HUES64 (cell line): ENCODE measurements at regions not wholly inside any gene's neighbourhood (a gene's known extent, or its start where the extent isn't known, plus 50 kb on each side); places are given as distances from the start of the nearest gene placed in this dataset.

Experiments
- H3K27ac ChIP-seq: 2 replicates; pipeline ENCODE4 v1.7.0; 2013; ENCODE audit warnings: low read depth, low read length, inconsistent platforms
- H3K27me3 ChIP-seq: 2 replicates; pipeline ENCODE4 v1.6.1; 2013; ENCODE audit warnings: mild to moderate bottlenecking, low read length; ENCODE audit not compliant: insufficient read depth
- H3K36me3 ChIP-seq: 2 replicates; pipeline ENCODE4 v1.6.1; 2013; ENCODE audit warnings: mild to moderate bottlenecking, low read length; ENCODE audit not compliant: insufficient read depth
- H3K4me1 ChIP-seq: 2 replicates; pipeline ENCODE4 v1.6.1; 2013; ENCODE audit warnings: mild to moderate bottlenecking, low read length, moderate library complexity; ENCODE audit not compliant: insufficient read depth
- H3K4me3 ChIP-seq: 2 replicates; pipeline ENCODE4 v1.5.1; 2013; ENCODE audit warnings: mild to moderate bottlenecking, low read length, moderate library complexity
- H3K9ac ChIP-seq: 2 replicates; pipeline ENCODE4 v1.6.1; 2013; ENCODE audit warnings: mild to moderate bottlenecking, low read depth, low read length
- H3K9me3 ChIP-seq: 2 replicates; pipeline ENCODE4 v1.6.1; 2013; ENCODE audit warnings: low read depth, low read length; ENCODE audit not compliant: insufficient read depth
- WGBS: fragments of 150-250, 120-280 bp; methylation state at CpG from one replicate; pipeline ENCODE4 v1.1.7; 2013; ENCODE audit warnings: missing lambda C conversion rate; 5-methylcytosine and 5-hydroxymethylcytosine counted together

GRCh38 chr6:14066782-14067406 is 50.7 kb upstream of the CD83 start:
- Histone ChIP-seq H3K4me3 (no peak overlapping the region), H3K27me3 (no peaks in the 10 kb centered on the region), H3K27ac (no peak overlapping the region), H3K9ac (no peak overlapping the region), H3K4me1 (no peaks in the 10 kb centered on the region), H3K9me3 (peaks cover 4% of the 10 kb centered on the region; the same call in 1 of the 2 replicates), H3K36me3 (no peaks in the 10 kb centered on the region)
- 30% methylated on average over 4 of the region's 5 CpGs for WGBS

DNA sequence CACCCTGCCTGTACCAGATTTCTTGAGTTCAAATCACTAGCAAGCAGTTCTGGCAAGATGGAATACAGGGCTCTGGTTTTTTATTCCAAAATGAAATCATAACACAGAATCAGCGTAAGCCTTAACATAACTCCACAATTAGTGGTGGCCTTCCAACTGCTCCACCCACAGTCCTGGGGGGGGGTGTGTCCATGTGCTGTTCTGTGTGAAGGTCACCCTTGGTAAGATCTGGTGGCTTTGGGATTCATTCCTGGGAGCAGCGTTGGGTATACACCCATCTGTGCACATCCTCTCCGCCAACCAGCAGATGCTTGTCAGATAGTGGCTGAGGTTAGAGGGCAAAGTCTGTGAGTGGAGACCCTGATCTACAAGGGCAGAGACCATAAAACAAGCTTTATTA is 49.9 kb upstream of the CD83 start:
- H3K4me1 ChIP-seq = no peaks in the 10 kb centered on the region
- no peak overlapping the region for H3K9ac ChIP-seq
- H3K36me3 ChIP-seq = no peaks in the 10 kb centered on the region
- H3K27me3 ChIP-seq = no peaks in the 10 kb centered on the region
- 0 out of 2 replicates have a peak, but pooled peaks cover under 1% of the 10 kb centered on the region for H3K9me3 ChIP-seq
- H3K4me3 ChIP-seq = no peak overlapping the region
- H3K27ac ChIP-seq = no peak overlapping the region
- 95% methylated on average over 2 of the region's 3 CpGs for WGBS
